Mammary epithelial cell (primary cell): ENCODE measurements at regions not wholly inside any gene's neighbourhood (a gene's known extent, or its start where the extent isn't known, plus 50 kb on each side); places are given as distances from the start of the nearest gene placed in this dataset.

ENCODE experiments used
- EZH2 ChIP-seq: IDR thresholded peaks from 2 replicates; pipeline ENCODE4 v1.6.1; 2012; ENCODE audit warnings: low read length, inconsistent platforms, borderline replicate concordance
- TF ChIP-seq, protein P1 (sequence below), 2 donors: IDR thresholded peaks in 1 of 2; conservative IDR thresholded peaks in 1 of 2; 2 replicates each; pipeline ENCODE4 v1.5.1; 2011 to 2012; ENCODE audit warnings: inconsistent platforms in 2 of 2, low read length in 2 of 2, mild to moderate bottlenecking in 2 of 2, control low read depth in 1 of 2, low read depth in 1 of 2; ENCODE audit not compliant: insufficient read depth in 1 of 2; ENCODE audit errors: extremely low read depth in 1 of 2

DNA sequence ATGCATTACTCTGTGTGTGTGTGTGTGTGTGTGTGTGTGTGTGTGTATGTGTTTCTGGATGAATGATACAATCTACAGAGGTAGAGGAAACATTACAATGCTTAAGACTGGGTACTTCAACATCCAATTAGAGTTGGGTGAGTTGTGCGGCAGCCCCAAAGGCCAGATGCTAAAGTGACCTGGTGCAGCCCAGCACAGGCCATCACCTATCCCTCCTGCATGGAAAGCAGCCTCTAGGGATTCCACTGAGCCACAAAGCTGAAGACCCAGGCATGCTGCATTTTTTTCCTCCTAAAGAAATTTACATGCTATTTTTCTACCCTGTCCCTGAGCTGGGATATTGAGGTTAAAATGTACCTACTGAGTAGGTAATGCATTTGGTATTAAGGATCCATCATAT is 79.1 kb upstream of the ETAA1 start:
- TF ChIP-seq, protein P1, sequence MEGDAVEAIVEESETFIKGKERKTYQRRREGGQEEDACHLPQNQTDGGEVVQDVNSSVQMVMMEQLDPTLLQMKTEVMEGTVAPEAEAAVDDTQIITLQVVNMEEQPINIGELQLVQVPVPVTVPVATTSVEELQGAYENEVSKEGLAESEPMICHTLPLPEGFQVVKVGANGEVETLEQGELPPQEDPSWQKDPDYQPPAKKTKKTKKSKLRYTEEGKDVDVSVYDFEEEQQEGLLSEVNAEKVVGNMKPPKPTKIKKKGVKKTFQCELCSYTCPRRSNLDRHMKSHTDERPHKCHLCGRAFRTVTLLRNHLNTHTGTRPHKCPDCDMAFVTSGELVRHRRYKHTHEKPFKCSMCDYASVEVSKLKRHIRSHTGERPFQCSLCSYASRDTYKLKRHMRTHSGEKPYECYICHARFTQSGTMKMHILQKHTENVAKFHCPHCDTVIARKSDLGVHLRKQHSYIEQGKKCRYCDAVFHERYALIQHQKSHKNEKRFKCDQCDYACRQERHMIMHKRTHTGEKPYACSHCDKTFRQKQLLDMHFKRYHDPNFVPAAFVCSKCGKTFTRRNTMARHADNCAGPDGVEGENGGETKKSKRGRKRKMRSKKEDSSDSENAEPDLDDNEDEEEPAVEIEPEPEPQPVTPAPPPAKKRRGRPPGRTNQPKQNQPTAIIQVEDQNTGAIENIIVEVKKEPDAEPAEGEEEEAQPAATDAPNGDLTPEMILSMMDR (conservative IDR thresholded peaks at IDR 0.05 in 1 of 2, IDR thresholded peaks at IDR 0.05 in 1 of 2; ENCODE audit: extremely low read depth in 1 of 2, insufficient read depth in 1 of 2, low read depth in 1 of 2, low read length in 2 of 2) = no peak
- no peak for TF ChIP-seq EZH2
